HEK293 (cell line): ENCODE measurements at regions not wholly inside any gene's neighbourhood (a gene's known extent, or its start where the extent isn't known, plus 50 kb on each side); places are given as distances from the start of the nearest gene placed in this dataset.
A peak's percentile ranks its signal among the peaks of the same experiment; 100 is the strongest.

Source experiments
- CTCF ChIA-PET: fragments of 350-600 bp; formaldehyde crosslinking; extraction: SDS; loops from one replicate; lab custom pipeline; 2021; ENCODE audit warnings: antibody characterized with exemption; lab: Yijun Ruan, JAX
- POLR2A ChIA-PET: fragments of 300-600 bp; formaldehyde crosslinking; extraction: SDS; loops from one replicate; lab custom pipeline; 2020; ENCODE audit warnings: antibody characterized with exemption, inconsistent platforms; lab: Yijun Ruan, JAX
- H3K27ac ChIP-seq: fragments of 200-500 bp; sonication (Bioruptor generic); 2 replicates; pipeline ENCODE4 v1.5.1; 2014; ENCODE audit warnings: low read depth, low read length, control low read depth, inconsistent platforms; ENCODE audit errors: extremely low read depth
- H3K36me3 ChIP-seq, 2 experiments: fragments of 200-500 bp in 1 of 2; sonication (Bioruptor generic) in 1 of 2; 1 replicate in 1 of 2; 2 replicates in 1 of 2; pipeline ENCODE4 v1.5.1; 2014 to 2017; ENCODE audit warnings: inconsistent platforms in 2 of 2, low read length in 2 of 2; ENCODE audit not compliant: control insufficient read depth in 2 of 2, insufficient read depth in 1 of 2
- H3K4me1 ChIP-seq: fragments of 200-500 bp; sonication (Bioruptor generic); 2 replicates; pipeline ENCODE4 v1.5.1; 2014; ENCODE audit warnings: mild to moderate bottlenecking, low read length, inconsistent platforms; ENCODE audit not compliant: control insufficient read depth, insufficient read depth
- H3K4me3 ChIP-seq: 2 replicates; pipeline ENCODE4 v1.5.1; 2011; ENCODE audit warnings: low read depth, mild to moderate bottlenecking, control low read depth, low read length, moderate library complexity
- H3K9me3 ChIP-seq: fragments of 200-500 bp; sonication (Bioruptor generic); 2 replicates; pipeline ENCODE4 v1.5.1; 2014; ENCODE audit warnings: low read depth, low read length, inconsistent platforms; ENCODE audit not compliant: control insufficient read depth, insufficient read depth
- HOXD13 ChIP-seq: sonication (generic); formaldehyde crosslinking; IDR thresholded peaks from 2 replicates; pipeline ENCODE4 v1.8.0; 2022; ENCODE audit warnings: missing genetic modification reagents, borderline replicate concordance
- KLF16 ChIP-seq: fragments of 450-650 bp; formaldehyde crosslinking; IDR thresholded peaks from 2 replicates; pipeline ENCODE4 v1.5.1; 2017; ENCODE audit warnings: missing biosample characterization, missing genetic modification characterization
- SETDB1 ChIP-seq: IDR thresholded peaks from one replicate; pipeline ENCODE4 v1.6.1; 2017; ENCODE audit warnings: mild to moderate bottlenecking, low read length, moderate library complexity, mixed read lengths; ENCODE audit not compliant: insufficient read length
- SP7 ChIP-seq: fragments of 450-650 bp; formaldehyde crosslinking; IDR thresholded peaks from 2 replicates; pipeline ENCODE4 v1.5.1; 2016; ENCODE audit warnings: missing biosample characterization, missing genetic modification characterization
- ZBTB21 ChIP-seq: fragments of 450-650 bp; formaldehyde crosslinking; IDR thresholded peaks from 2 replicates; pipeline ENCODE4 v1.5.1; 2017; ENCODE audit warnings: missing biosample characterization, missing genetic modification characterization
- ZFP37 ChIP-seq: fragments of 450-650 bp; formaldehyde crosslinking; IDR thresholded peaks from 2 replicates; pipeline ENCODE4 v1.5.1; 2016; ENCODE audit warnings: missing biosample characterization, missing genetic modification characterization
- ZFP41 ChIP-seq: fragments of 450-650 bp; formaldehyde crosslinking; IDR thresholded peaks from 2 replicates; pipeline ENCODE4 v1.5.1; 2016; ENCODE audit warnings: missing biosample characterization, missing genetic modification characterization, borderline replicate concordance
- ZNF184 ChIP-seq: fragments of 450-650 bp; IDR thresholded peaks from 2 replicates; pipeline ENCODE4 v1.5.1; 2018; ENCODE audit warnings: missing biosample characterization, mild to moderate bottlenecking, missing genetic modification characterization
- ZNF544 ChIP-seq: fragments of 450-650 bp; formaldehyde crosslinking; IDR thresholded peaks from 2 replicates; pipeline ENCODE4 v1.5.0; 2017; ENCODE audit warnings: missing biosample characterization, missing genetic modification characterization
- ZNF768 ChIP-seq: fragments of 450-650 bp; formaldehyde crosslinking; IDR thresholded peaks from 2 replicates; pipeline ENCODE4 v1.5.1; 2018; ENCODE audit warnings: missing biosample characterization, mild to moderate bottlenecking, missing genetic modification characterization
- TF ChIP-seq, protein P1 (sequence below): fragments of 450-650 bp; formaldehyde crosslinking; IDR thresholded peaks from 2 replicates; pipeline ENCODE4 v1.5.1; 2016; ENCODE audit warnings: missing biosample characterization, missing genetic modification characterization
- TF ChIP-seq, protein P2 (sequence below): fragments of 450-650 bp; formaldehyde crosslinking; IDR thresholded peaks from 2 replicates; pipeline ENCODE4 v1.5.1; 2016; ENCODE audit warnings: missing biosample characterization, missing genetic modification characterization, borderline replicate concordance
- TF ChIP-seq, protein P3 (sequence below): fragments of 450-650 bp; formaldehyde crosslinking; IDR thresholded peaks from 2 replicates; pipeline ENCODE4 v1.5.1; 2016; ENCODE audit warnings: missing biosample characterization, missing genetic modification characterization

DNA sequence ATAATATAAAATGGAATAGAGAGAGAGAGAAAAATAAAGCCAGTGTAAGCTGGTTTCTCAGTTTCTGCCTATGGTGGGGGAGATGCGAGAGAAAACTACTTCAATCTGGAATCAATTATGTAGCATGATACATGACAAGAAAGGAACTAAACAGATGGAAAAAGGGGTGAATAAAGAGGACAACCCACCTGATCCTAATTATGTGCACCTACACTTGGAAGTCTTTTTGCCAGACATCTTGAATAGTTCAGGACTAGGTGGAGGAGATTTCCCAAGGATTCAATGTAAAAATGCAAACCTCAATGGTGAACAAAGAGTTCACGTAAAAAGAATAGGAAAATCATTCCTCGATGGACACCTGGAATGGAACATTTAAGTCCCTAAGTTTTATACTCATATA lies 524.4 kb upstream of the RGMA start:
- Histone ChIP-seq H3K9me3 (no peaks in the 10 kb centered on the region), H3K4me1 (no peaks in the 10 kb centered on the region)

DNA sequence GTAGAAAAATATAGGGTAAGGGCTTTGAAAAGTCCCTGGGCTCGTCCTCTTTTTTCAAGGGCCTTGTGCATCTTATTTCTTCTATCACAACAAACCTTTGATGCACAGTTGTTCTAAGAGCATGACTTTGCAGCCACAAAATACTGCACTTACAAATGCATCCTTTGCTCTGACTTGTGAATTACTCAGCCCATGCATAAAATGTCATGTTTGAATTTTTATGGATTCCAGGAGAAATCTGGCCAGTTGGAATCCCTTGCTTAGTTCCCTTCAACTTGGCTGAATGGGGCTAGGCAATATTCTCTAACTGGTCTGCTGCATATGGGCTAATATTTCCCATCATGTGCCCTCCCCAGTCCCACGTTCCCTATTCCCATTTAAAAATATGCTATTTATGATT lies 523.9 kb upstream of the RGMA start:
- Histone ChIP-seq H3K36me3 (no peaks in the 10 kb centered on the region), H3K4me1 (no peaks in the 10 kb centered on the region), H3K27ac (no peak overlapping the region), H3K4me3 (no peak overlapping the region), H3K9me3 (no peaks in the 10 kb centered on the region)
- ChIA-PET CTCF (interaction anchor here (0.6 kb wide), 1 partner anchor 516 kb away, joined by 4 read pairs; no protein-coding TSS in a partner anchor), POLR2A (interaction anchor here (0.7 kb wide), 1 partner anchor 507 kb away, joined by 4 read pairs; no protein-coding TSS in a partner anchor)
- TF ChIP-seq, protein P1, sequence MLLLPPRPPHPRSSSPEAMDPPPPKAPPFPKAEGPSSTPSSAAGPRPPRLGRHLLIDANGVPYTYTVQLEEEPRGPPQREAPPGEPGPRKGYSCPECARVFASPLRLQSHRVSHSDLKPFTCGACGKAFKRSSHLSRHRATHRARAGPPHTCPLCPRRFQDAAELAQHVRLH (tag by site-specific recombination): no peak
- TF ChIP-seq ZNF544 (tag by site-specific recombination) (no peak), ZFP37 (no peak), ZNF768 (no peak), ZBTB21 (tag by site-specific recombination) (no peak), SETDB1 (no peak), HOXD13 (CRISPR knock-in tag) (no peak)
- TF ChIP-seq, protein P2, sequence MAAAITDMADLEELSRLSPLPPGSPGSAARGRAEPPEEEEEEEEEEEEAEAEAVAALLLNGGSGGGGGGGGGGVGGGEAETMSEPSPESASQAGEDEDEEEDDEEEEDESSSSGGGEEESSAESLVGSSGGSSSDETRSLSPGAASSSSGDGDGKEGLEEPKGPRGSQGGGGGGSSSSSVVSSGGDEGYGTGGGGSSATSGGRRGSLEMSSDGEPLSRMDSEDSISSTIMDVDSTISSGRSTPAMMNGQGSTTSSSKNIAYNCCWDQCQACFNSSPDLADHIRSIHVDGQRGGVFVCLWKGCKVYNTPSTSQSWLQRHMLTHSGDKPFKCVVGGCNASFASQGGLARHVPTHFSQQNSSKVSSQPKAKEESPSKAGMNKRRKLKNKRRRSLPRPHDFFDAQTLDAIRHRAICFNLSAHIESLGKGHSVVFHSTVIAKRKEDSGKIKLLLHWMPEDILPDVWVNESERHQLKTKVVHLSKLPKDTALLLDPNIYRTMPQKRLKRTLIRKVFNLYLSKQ (tag by site-specific recombination): no peak
- TF ChIP-seq, protein P3, sequence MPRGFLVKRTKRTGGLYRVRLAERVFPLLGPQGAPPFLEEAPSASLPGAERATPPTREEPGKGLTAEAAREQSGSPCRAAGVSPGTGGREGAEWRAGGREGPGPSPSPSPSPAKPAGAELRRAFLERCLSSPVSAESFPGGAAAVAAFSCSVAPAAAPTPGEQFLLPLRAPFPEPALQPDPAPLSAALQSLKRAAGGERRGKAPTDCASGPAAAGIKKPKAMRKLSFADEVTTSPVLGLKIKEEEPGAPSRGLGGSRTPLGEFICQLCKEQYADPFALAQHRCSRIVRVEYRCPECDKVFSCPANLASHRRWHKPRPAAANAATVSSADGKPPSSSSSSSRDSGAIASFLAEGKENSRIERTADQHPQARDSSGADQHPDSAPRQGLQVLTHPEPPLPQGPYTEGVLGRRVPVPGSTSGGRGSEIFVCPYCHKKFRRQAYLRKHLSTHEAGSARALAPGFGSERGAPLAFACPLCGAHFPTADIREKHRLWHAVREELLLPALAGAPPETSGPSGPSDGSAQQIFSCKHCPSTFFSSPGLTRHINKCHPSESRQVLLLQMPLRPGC (tag by site-specific recombination): no peak

More for the DNA sequence above, 524.4 kb upstream of the RGMA start:
- ChIA-PET POLR2A (no interaction called here), CTCF (no interaction called here)
- Histone ChIP-seq H3K36me3 (no peaks in the 10 kb centered on the region), H3K27ac (no peak overlapping the region), H3K4me3 (no peak overlapping the region)
- TF ChIP-seq KLF16 (tag by site-specific recombination) (no peak), ZFP41 (no peak)

DNA sequence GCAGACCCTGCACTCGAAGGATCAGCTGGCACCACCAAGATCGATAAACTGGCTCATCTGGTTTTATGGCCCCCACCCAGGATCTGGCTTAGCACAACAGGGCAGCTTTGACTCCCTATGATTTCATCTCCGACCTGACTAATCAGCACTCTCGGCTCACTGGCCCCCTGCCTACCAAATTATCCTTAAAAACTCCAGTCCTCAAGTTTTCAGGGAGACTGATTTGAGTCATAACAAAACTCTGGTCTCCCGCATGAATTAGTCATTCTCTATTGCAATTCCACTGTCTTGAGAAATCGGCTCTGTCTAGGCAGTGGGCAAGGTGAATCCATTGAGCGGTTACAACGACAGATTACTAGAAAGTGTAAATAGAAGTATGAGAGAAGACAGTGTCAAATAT lies 521.9 kb upstream of the RGMA start:
- no peaks in the 10 kb centered on the region for H3K4me1 ChIP-seq
- ChIA-PET POLR2A (no interaction called here), CTCF (interaction anchor here (1.0 kb wide), 1 partner anchor 509 kb away, joined by 3 read pairs; no protein-coding TSS in a partner anchor)
- no peak for TF ChIP-seq SP7 (tag by site-specific recombination)
- peak; percentile 63 for TF ChIP-seq SETDB1
- no peaks in the 10 kb centered on the region for H3K36me3 ChIP-seq
- no peak overlapping the region for H3K4me3 ChIP-seq
- H3K9me3 ChIP-seq: no peaks in the 10 kb centered on the region
- no peak overlapping the region for H3K27ac ChIP-seq

DNA sequence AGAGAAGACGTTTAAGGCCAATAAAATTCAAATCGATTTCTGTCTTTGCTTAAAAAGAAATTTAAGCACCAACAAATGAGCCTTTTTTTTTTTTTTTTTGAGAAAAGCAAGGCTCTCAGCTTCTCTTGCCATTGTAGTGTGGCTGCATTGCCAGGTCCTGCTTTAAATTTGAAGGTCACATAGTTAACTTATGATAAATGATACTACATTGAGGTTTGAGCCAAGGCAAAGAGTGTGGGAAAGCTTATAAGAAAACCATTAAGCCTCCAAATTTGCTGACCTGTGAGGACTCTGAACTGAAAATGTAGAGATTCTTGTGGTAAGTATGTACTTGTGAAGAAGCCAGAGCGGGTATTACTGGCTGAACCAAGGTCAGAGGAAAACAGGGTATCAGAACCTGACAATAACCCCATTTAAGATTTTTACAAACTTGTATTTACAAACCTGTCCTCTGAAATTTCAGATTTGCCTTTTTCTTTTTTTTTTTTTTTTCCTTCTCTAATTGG lies 519.7 kb upstream of the RGMA start:
- CTCF ChIA-PET: no interaction called here
- Histone ChIP-seq H3K27ac (no peak overlapping the region), H3K9me3 (no peaks in the 10 kb centered on the region), H3K36me3 (no peaks in the 10 kb centered on the region), H3K4me1 (no peaks in the 10 kb centered on the region), H3K4me3 (no peak overlapping the region)
- TF ChIP-seq ZNF184 (tag by site-specific recombination): no peak
- POLR2A ChIA-PET: no interaction called here
